Transverse colon (tissue), 4 donors: ENCODE measurements at regions not wholly inside any gene's neighbourhood (a gene's known extent, or its start where the extent isn't known, plus 50 kb on each side); places are given as distances from the start of the nearest gene placed in this dataset.

Source experiments
- DNase-seq: peaks from one replicate; pipeline ENCODE4 v3.0.0-alpha.2; 2019
- H3K27ac ChIP-seq, 4 donors: fragments of 200-600 bp; sonication (generic); 2 replicates each; pipeline ENCODE4 v1.5.1; 2016 to 2018; ENCODE audit warnings: inconsistent platforms in 4 of 4
- H3K27me3 ChIP-seq: fragments of 200-600 bp; sonication (generic); 2 replicates; pipeline ENCODE4 v1.5.1; 2017; ENCODE audit warnings: inconsistent platforms
- H3K36me3 ChIP-seq, 4 donors: fragments of 200-600 bp; sonication (generic); 2 replicates each; pipeline ENCODE4 v1.5.1; 2017 to 2019; ENCODE audit warnings: inconsistent platforms in 4 of 4
- H3K4me1 ChIP-seq, 4 donors: fragments of 200-600 bp; sonication (generic); 2 replicates each; pipeline ENCODE4 v1.5.1; 2017 to 2020; ENCODE audit warnings: inconsistent platforms in 4 of 4
- H3K4me3 ChIP-seq, 4 donors: fragments of 200-600 bp; sonication (generic); 1 replicate in 1 of 4; 2 replicates in 3 of 4; pipeline versions ENCODE4 v1.5.1 to v1.6.1; 2017 to 2019; ENCODE audit warnings: inconsistent platforms in 4 of 4
- H3K9me3 ChIP-seq, 2 donors: fragments of 200-600 bp; sonication (generic); 2 replicates each; pipeline ENCODE4 v1.5.1; 2017 to 2019; ENCODE audit warnings: inconsistent platforms in 2 of 2
- CTCF ChIP-seq, 5 experiments: fragments of 200-600 bp in 3 of 5; fragments of 450-650 bp in 2 of 5; sonication (generic) in 3 of 5; IDR thresholded peaks; 1 replicate in 2 of 5; 2 replicates in 3 of 5; pipeline ENCODE4 v1.5.1; 2016 to 2017; ENCODE audit warnings: antibody characterized with exemption in 5 of 5, inconsistent platforms in 3 of 5, mild to moderate bottlenecking in 2 of 5, moderate library complexity in 1 of 5
- EP300 ChIP-seq: sonication (generic); formaldehyde crosslinking; IDR thresholded peaks from one replicate; pipeline ENCODE4 v1.6.1; 2017; ENCODE audit warnings: antibody characterized with exemption, low read depth
- POLR2A ChIP-seq: fragments of 450-650 bp; IDR thresholded peaks from one replicate; pipeline ENCODE4 v1.6.1; 2016; ENCODE audit warnings: antibody characterized with exemption, mild to moderate bottlenecking, moderate library complexity
- POLR2AphosphoS5 ChIP-seq, 3 donors: sonication (generic); formaldehyde crosslinking; IDR thresholded peaks; one replicate each; pipeline ENCODE4 v1.6.1; 2016; ENCODE audit warnings: antibody characterized with exemption in 3 of 3
- WGBS, 2 donors: methylation state at CpG; one replicate each; pipeline ENCODE4 v1.1.5; 2018; ENCODE audit warnings: low coverage in 1 of 2; 5-methylcytosine and 5-hydroxymethylcytosine counted together
- in situ Hi-C, 4 donors: fragments of 200-750 bp; cut with MboI; loops; one replicate each; pipeline versions ENCODE4 v1.15.0 to v1.15.1; 2017; ENCODE audit warnings: low sequenced_read_pairs in 3 of 4, low pct_ligation_motif_present in 1 of 4, low pct_unique_long_range_greater_than_20kb in 1 of 4
- intact Hi-C: fragments of 100-400 bp; cut with DNase I; formaldehyde crosslinking; loops from one replicate; pipeline ENCODE4 v1.15.1; 2023; ENCODE audit warnings: low total_unique reads

GRCh38 chr2:20148426-20148922 is 76.5 kb downstream of the SDC1 start:
- H3K27me3 ChIP-seq = no peaks in the 10 kb centered on the region
- WGBS, 2 donors = 78 to 80% methylated on average over 1 to 5 of the region's 5 CpGs
- H3K36me3 ChIP-seq = no peaks in the 10 kb centered on the region
- intact Hi-C loops (no loop called here), in situ Hi-C loops (no loop called here)
- H3K27ac ChIP-seq = no peak overlapping the region
- H3K4me1 ChIP-seq = peaks cover 0 to 10% (median 2%) of the 10 kb centered on the region in 4 donors
- no peak overlapping the region for H3K4me3 ChIP-seq
- no peak for TF ChIP-seq POLR2AphosphoS5 (IDR thresholded peaks at IDR 0.05)
- no peak for TF ChIP-seq POLR2A
- no peak for TF ChIP-seq EP300
- no peak for TF ChIP-seq CTCF (IDR thresholded peaks at IDR 0.05)
- DNase-seq = no peak
- H3K9me3 ChIP-seq = no peaks in the 10 kb centered on the region

- Histone ChIP-seq H3K36me3 (no peaks in the 10 kb centered on the region), H3K4me1 (peaks cover 0 to 11% (median 2%) of the 10 kb centered on the region in 4 donors), H3K9me3 (no peaks in the 10 kb centered on the region), H3K27me3 (no peaks in the 10 kb centered on the region), H3K27ac (no peak overlapping the region), H3K4me3 (no peak overlapping the region)
- DNase-seq = no peak
- 90 to 92% methylated on average over 2 to 3 of the region's 3 CpGs for WGBS, 2 donors
- intact Hi-C loops (no loop called here), in situ Hi-C loops (no loop called here)
- TF ChIP-seq EP300 (no peak), CTCF (IDR thresholded peaks at IDR 0.05) (no peak), POLR2AphosphoS5 (IDR thresholded peaks at IDR 0.05) (no peak), POLR2A (no peak)
These were observed 77.6 kb downstream of the SDC1 start for GRCh38 chr2:20147351-20147750.

DNA sequence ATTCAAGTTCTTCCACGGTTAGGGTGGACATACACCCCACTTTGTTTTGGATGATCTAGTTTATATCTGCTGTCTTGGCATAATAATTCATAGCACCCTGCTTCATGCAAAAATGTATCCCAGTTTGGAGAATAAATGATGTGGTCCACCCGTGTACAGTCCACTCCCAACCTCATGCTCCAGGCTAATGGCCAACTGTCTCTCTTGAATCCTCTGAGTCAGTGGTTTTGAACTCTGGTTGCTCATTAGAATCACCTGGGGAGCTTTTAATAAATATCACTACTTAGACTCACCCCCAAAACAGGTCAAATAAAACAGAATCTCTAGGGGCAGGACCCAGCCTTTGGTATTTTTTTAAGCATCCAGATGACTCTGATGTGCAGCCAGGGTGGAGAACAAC is 78.5 kb downstream of the SDC1 start:
- Histone ChIP-seq H3K27ac (no peak overlapping the region), H3K4me3 (no peak overlapping the region), H3K27me3 (no peaks in the 10 kb centered on the region), H3K36me3 (no peaks in the 10 kb centered on the region), H3K4me1 (peaks cover 0 to 11% (median 2%) of the 10 kb centered on the region in 4 donors), H3K9me3 (no peaks in the 10 kb centered on the region)
- intact Hi-C loops (no loop called here), in situ Hi-C loops (no loop called here)
- WGBS, 2 donors = 73 to 78% methylated on average over 1 to 2 of the region's 2 CpGs
- no peak for DNase-seq
- TF ChIP-seq CTCF (IDR thresholded peaks at IDR 0.05) (no peak), POLR2AphosphoS5 (IDR thresholded peaks at IDR 0.05) (no peak), POLR2A (no peak), EP300 (no peak)

DNA sequence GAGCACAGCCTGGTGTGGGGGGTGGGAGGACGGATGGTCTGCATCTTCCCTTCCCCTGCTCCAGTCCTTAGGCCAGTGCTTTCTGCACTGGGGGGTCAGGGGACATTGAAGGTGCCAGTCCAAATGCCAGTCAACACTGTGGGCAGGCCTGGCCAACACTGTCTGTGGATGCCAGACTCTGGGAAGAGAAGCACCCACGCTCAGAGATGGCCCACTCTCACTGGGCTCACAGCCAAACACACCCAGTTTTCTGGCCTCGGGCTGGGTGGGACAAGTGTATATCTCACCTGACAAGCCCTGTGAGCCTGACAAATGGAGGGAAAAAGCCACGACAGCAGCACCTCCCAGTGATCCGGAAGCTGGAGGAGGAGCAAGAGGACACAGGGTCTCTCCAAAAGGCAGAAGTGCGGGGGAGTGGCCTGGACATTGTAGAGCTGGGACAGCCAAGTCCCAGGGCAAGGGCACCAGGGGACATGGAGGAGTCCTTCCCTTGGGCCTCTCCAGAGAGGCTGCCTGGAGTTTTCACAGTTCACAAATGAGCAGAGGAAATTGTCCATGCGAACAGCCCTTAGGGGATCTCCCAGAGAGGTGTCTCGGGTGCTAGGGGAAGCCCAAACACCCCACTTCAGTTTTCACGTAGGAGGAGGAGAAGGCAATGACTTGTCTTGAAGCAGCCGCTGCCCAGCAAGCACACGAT is 79.3 kb downstream of the SDC1 start:
- intact Hi-C loops = no loop called here
- in situ Hi-C loops = no loop called here
- no peaks in the 10 kb centered on the region for H3K36me3 ChIP-seq
- peak; percentile 35 for DNase-seq
- no peaks in the 10 kb centered on the region for H3K27me3 ChIP-seq
- H3K9me3 ChIP-seq = no peaks in the 10 kb centered on the region
- no peak for TF ChIP-seq EP300
- no peak for TF ChIP-seq POLR2AphosphoS5 (IDR thresholded peaks at IDR 0.05)
- TF ChIP-seq POLR2A = no peak
- no peak for TF ChIP-seq CTCF (IDR thresholded peaks at IDR 0.05)
- H3K27ac ChIP-seq = no peak overlapping the region
- 52 to 100% methylated on average over 1 to 11 of the region's 11 CpGs for WGBS, 2 donors
- peaks cover 0 to 11% (median 2%) of the 10 kb centered on the region in 4 donors for H3K4me1 ChIP-seq
- H3K4me3 ChIP-seq = no peak overlapping the region
